GM23338 (cell line): ENCODE measurements at regions not wholly inside any gene's neighbourhood (a gene's known extent, or its start where the extent isn't known, plus 50 kb on each side); places are given as distances from the start of the nearest gene placed in this dataset.

Source experiments
- ATAC-seq: fragments of 200-7000 bp; cut with Tn5 transposase; 3 replicates; pipeline ENCODE4 v1.9.1; 2020
- DNase-seq: peaks from one replicate; pipeline ENCODE4 v3.0.0-alpha.2; 2015; ENCODE audit warnings: low spot score
- H2AFZ ChIP-seq: fragments of 200-600 bp; sonication (generic); 2 replicates; pipeline ENCODE4 v1.8.0; 2016; ENCODE audit warnings: antibody characterized with exemption, mild to moderate bottlenecking, moderate library complexity
- H3F3A ChIP-seq: fragments of 200-600 bp; sonication (generic); replicated peaks from 2 replicates; pipeline ENCODE4 v1.8.0; 2017; ENCODE audit warnings: antibody characterized with exemption, mixed run types, low read depth
- H3K27ac ChIP-seq: fragments of 200-600 bp; sonication (generic); 2 replicates; pipeline ENCODE4 v1.6.1; 2016; ENCODE audit warnings: low read depth
- H3K27me3 ChIP-seq: fragments of 200-600 bp; sonication (generic); 2 replicates; pipeline ENCODE4 v1.8.0; 2016; ENCODE audit warnings: mild to moderate bottlenecking, mixed run types, moderate library complexity; ENCODE audit not compliant: insufficient read depth
- H3K36me3 ChIP-seq: fragments of 200-600 bp; sonication (generic); 2 replicates; pipeline ENCODE4 v1.8.0; 2016; ENCODE audit warnings: mild to moderate bottlenecking; ENCODE audit not compliant: insufficient read depth
- H3K4me1 ChIP-seq: fragments of 200-600 bp; sonication (generic); 2 replicates; pipeline ENCODE4 v1.8.0; 2016; ENCODE audit warnings: mild to moderate bottlenecking, moderate library complexity; ENCODE audit not compliant: insufficient read depth
- H3K4me2 ChIP-seq: fragments of 200-600 bp; sonication (generic); 2 replicates; pipeline ENCODE4 v1.7.1; 2017; ENCODE audit warnings: mixed run types
- H3K4me3 ChIP-seq: fragments of 200-600 bp; sonication (generic); 2 replicates; pipeline ENCODE4 v1.6.1; 2016; ENCODE audit warnings: mixed run types
- H3K79me2 ChIP-seq: fragments of 200-600 bp; sonication (generic); replicated peaks from 2 replicates; pipeline ENCODE4 v1.8.0; 2017; ENCODE audit warnings: mild to moderate bottlenecking; ENCODE audit not compliant: insufficient read depth
- H3K9me2 ChIP-seq: fragments of 200-600 bp; sonication (generic); 2 replicates; pipeline ENCODE4 v1.8.0; 2017; ENCODE audit not compliant: insufficient read depth
- H4K20me1 ChIP-seq: fragments of 200-600 bp; sonication (generic); replicated peaks from 2 replicates; pipeline ENCODE4 v1.8.0; 2017; ENCODE audit warnings: mild to moderate bottlenecking; ENCODE audit not compliant: insufficient read depth
- H3K27ac Mint-ChIP-seq: 2 replicates; pipeline ENCODE4 v1.8.0; 2020; ENCODE audit warnings: inconsistent platforms, mild to moderate bottlenecking, moderate library complexity, mixed read lengths
- H3K27me3 Mint-ChIP-seq: 3 replicates; pipeline ENCODE4 v1.8.0; 2022; ENCODE audit warnings: low read depth, mild to moderate bottlenecking, moderate library complexity, mixed read lengths, inconsistent platforms; ENCODE audit not compliant: insufficient read depth, poor library complexity
- H3K36me3 Mint-ChIP-seq: 3 replicates; pipeline ENCODE4 v1.8.0; 2021; ENCODE audit warnings: low read depth, mild to moderate bottlenecking, inconsistent platforms, moderate library complexity, mixed read lengths
- H3K4me1 Mint-ChIP-seq: 3 replicates; pipeline ENCODE4 v1.8.0; 2020; ENCODE audit warnings: mild to moderate bottlenecking, inconsistent platforms, mixed read lengths
- H3K4me3 Mint-ChIP-seq: 3 replicates; pipeline ENCODE4 v1.8.0; 2021; ENCODE audit warnings: moderate library complexity, mild to moderate bottlenecking, inconsistent platforms, mixed read lengths
- H3K9me3 Mint-ChIP-seq: 3 replicates; pipeline ENCODE4 v1.8.0; 2020; ENCODE audit warnings: moderate library complexity, mild to moderate bottlenecking, inconsistent platforms, mixed read lengths
- ETS1 ChIP-seq: IDR thresholded peaks from 2 replicates; pipeline ENCODE4 v1.6.1; 2016; ENCODE audit warnings: antibody characterized with exemption
- EZH2 ChIP-seq: fragments of 200-600 bp; sonication (generic); IDR thresholded peaks from one replicate; pipeline ENCODE4 v1.8.0; 2017; ENCODE audit warnings: antibody characterized with exemption, mild to moderate bottlenecking, low read depth; ENCODE audit not compliant: unreplicated experiment
- EZH2phosphoT487 ChIP-seq: fragments of 200-600 bp; sonication (generic); IDR thresholded peaks from one replicate; pipeline ENCODE4 v1.8.1; 2018; ENCODE audit warnings: antibody characterized with exemption; ENCODE audit not compliant: unreplicated experiment
- JUNB ChIP-seq: IDR thresholded peaks from one replicate; pipeline ENCODE4 v1.6.1; 2016; ENCODE audit warnings: antibody characterized with exemption; ENCODE audit not compliant: unreplicated experiment
- NANOG ChIP-seq: IDR thresholded peaks from 2 replicates; pipeline ENCODE4 v1.6.1; 2016; ENCODE audit warnings: antibody characterized with exemption, borderline replicate concordance
- POLR2AphosphoS5 ChIP-seq: IDR thresholded peaks from 2 replicates; pipeline ENCODE4 v1.6.1; 2016; ENCODE audit warnings: antibody characterized with exemption, low read depth
- STAT1 ChIP-seq: IDR thresholded peaks from one replicate; pipeline ENCODE4 v1.6.1; 2016; ENCODE audit warnings: antibody characterized with exemption; ENCODE audit not compliant: unreplicated experiment
- ZNF114 ChIP-seq: fragments of 250-450 bp; sonication (Bioruptor Pico); IDR thresholded peaks from 2 replicates; pipeline ENCODE4 v1.5.0; 2020; ENCODE audit warnings: mild to moderate bottlenecking, moderate library complexity
- ZNF331 ChIP-seq: fragments of 250-450 bp; sonication (Bioruptor Pico); IDR thresholded peaks from 2 replicates; pipeline ENCODE4 v1.5.0; 2020; ENCODE audit warnings: low read depth, mild to moderate bottlenecking, moderate library complexity
- TF ChIP-seq, protein P1 (sequence below), 2 experiments: fragments of 200-600 bp in 1 of 2; sonication (generic) in 1 of 2; conservative IDR thresholded peaks; 2 replicates each; pipeline versions ENCODE4 v1.5.1 to v1.6.1; 2016 to 2017; ENCODE audit warnings: antibody characterized with exemption in 2 of 2, low read depth in 2 of 2, mild to moderate bottlenecking in 2 of 2, moderate library complexity in 1 of 2
- TF ChIP-seq, protein P2 (sequence below): IDR thresholded peaks from one replicate; pipeline ENCODE4 v1.6.1; 2018; ENCODE audit warnings: antibody characterized with exemption; ENCODE audit not compliant: unreplicated experiment

GRCh38 chr2:192535956-192536921 lies 341.5 kb upstream of the TMEFF2 start:
- TF ChIP-seq JUNB = no peak
- TF ChIP-seq ETS1 = no peak
- TF ChIP-seq POLR2AphosphoS5 = no peak
- no peak for TF ChIP-seq EZH2
- TF ChIP-seq NANOG = no peak
- no peak for TF ChIP-seq ZNF331
- TF ChIP-seq, protein P1, sequence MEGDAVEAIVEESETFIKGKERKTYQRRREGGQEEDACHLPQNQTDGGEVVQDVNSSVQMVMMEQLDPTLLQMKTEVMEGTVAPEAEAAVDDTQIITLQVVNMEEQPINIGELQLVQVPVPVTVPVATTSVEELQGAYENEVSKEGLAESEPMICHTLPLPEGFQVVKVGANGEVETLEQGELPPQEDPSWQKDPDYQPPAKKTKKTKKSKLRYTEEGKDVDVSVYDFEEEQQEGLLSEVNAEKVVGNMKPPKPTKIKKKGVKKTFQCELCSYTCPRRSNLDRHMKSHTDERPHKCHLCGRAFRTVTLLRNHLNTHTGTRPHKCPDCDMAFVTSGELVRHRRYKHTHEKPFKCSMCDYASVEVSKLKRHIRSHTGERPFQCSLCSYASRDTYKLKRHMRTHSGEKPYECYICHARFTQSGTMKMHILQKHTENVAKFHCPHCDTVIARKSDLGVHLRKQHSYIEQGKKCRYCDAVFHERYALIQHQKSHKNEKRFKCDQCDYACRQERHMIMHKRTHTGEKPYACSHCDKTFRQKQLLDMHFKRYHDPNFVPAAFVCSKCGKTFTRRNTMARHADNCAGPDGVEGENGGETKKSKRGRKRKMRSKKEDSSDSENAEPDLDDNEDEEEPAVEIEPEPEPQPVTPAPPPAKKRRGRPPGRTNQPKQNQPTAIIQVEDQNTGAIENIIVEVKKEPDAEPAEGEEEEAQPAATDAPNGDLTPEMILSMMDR (conservative IDR thresholded peaks at IDR 0.05; ENCODE audit: low read depth in 2 of 2) = no peak
- TF ChIP-seq STAT1 = no peak
- no peak for TF ChIP-seq ZNF114
- TF ChIP-seq EZH2phosphoT487 = no peak
- TF ChIP-seq, protein P2, sequence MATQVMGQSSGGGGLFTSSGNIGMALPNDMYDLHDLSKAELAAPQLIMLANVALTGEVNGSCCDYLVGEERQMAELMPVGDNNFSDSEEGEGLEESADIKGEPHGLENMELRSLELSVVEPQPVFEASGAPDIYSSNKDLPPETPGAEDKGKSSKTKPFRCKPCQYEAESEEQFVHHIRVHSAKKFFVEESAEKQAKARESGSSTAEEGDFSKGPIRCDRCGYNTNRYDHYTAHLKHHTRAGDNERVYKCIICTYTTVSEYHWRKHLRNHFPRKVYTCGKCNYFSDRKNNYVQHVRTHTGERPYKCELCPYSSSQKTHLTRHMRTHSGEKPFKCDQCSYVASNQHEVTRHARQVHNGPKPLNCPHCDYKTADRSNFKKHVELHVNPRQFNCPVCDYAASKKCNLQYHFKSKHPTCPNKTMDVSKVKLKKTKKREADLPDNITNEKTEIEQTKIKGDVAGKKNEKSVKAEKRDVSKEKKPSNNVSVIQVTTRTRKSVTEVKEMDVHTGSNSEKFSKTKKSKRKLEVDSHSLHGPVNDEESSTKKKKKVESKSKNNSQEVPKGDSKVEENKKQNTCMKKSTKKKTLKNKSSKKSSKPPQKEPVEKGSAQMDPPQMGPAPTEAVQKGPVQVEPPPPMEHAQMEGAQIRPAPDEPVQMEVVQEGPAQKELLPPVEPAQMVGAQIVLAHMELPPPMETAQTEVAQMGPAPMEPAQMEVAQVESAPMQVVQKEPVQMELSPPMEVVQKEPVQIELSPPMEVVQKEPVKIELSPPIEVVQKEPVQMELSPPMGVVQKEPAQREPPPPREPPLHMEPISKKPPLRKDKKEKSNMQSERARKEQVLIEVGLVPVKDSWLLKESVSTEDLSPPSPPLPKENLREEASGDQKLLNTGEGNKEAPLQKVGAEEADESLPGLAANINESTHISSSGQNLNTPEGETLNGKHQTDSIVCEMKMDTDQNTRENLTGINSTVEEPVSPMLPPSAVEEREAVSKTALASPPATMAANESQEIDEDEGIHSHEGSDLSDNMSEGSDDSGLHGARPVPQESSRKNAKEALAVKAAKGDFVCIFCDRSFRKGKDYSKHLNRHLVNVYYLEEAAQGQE = no peak
- no peaks in the 10 kb centered on the region for H3K9me3 Mint-ChIP-seq
- H3K27me3 Mint-ChIP-seq = no peaks in the 10 kb centered on the region
- H3K9me2 ChIP-seq = no peaks in the 10 kb centered on the region
- no peak overlapping the region for H3K27ac ChIP-seq
- H3K27ac Mint-ChIP-seq = no peak overlapping the region
- H3K4me1 ChIP-seq = peaks cover 4% of the 10 kb centered on the region
- no peak for ATAC-seq
- no peaks in the 10 kb centered on the region for H3K36me3 Mint-ChIP-seq
- no peaks in the 10 kb centered on the region for H3K4me1 Mint-ChIP-seq
- no peak overlapping the region for H2AFZ ChIP-seq
- no peak for DNase-seq
- H3K27me3 ChIP-seq = no peaks in the 10 kb centered on the region
- no peak overlapping the region for H3K4me3 Mint-ChIP-seq
- H3F3A ChIP-seq = no peaks in the 10 kb centered on the region
- H3K36me3 ChIP-seq = no peaks in the 10 kb centered on the region
- H3K4me2 ChIP-seq = no peak overlapping the region
- H3K79me2 ChIP-seq = no peaks in the 10 kb centered on the region
- H3K4me3 ChIP-seq = no peak overlapping the region
- no peaks in the 10 kb centered on the region for H4K20me1 ChIP-seq
